ENCODE measurements at regions not wholly inside any gene's neighbourhood (a gene's known extent, or its start where the extent isn't known, plus 50 kb on each side); places are given as distances from the start of the nearest gene placed in this dataset.

GRCh38 chr1:163761898-163762297, 440.1 kb downstream of the NUF2 start:
- no peak for DNase-seq

GRCh38 chr1:163766257-163766918, 444.6 kb downstream of the NUF2 start:
- no peak for DNase-seq

GRCh38 chr1:163768576-163768975, 446.8 kb downstream of the NUF2 start:
- no peak for DNase-seq

- DNase-seq: no peak
Observed at GRCh38 chr1:163770265-163770664, 448.5 kb downstream of the NUF2 start.

- no peak for DNase-seq
Observed at GRCh38 chr1:163771637-163772036, 449.9 kb downstream of the NUF2 start.

GRCh38 chr1:163772246-163772645, 450.5 kb downstream of the NUF2 start:
- DNase-seq: no peak

- no peak for DNase-seq
Observed at GRCh38 chr1:163773396-163773795, 451.6 kb downstream of the NUF2 start.

- DNase-seq: no peak
Observed at GRCh38 chr1:163774401-163774945, 452.7 kb downstream of the NUF2 start.

GRCh38 chr1:163774978-163775620, 453.3 kb downstream of the NUF2 start:
- DNase-seq: no peak

GRCh38 chr1:163777205-163777604, 455.5 kb downstream of the NUF2 start:
- no peak for DNase-seq

- no peak for DNase-seq
Observed at GRCh38 chr1:163781146-163781545, 459.4 kb downstream of the NUF2 start.

- DNase-seq: no peak
Observed at GRCh38 chr1:163785868-163786405, 464.2 kb downstream of the NUF2 start.

GRCh38 chr1:163789911-163790310, 468.2 kb downstream of the NUF2 start:
- DNase-seq: peak; percentile 7

- no peak for DNase-seq
Observed at GRCh38 chr1:163794551-163794950, 472.8 kb downstream of the NUF2 start.

GRCh38 chr1:163796394-163796821, 474.7 kb downstream of the NUF2 start:
- DNase-seq: peak; percentile 66

- DNase-seq: no peak
Observed at GRCh38 chr1:163797816-163798215, 476.1 kb downstream of the NUF2 start.

GRCh38 chr1:163799190-163799805, 477.5 kb downstream of the NUF2 start:
- DNase-seq: peak; percentile 62

- DNase-seq: no peak
Observed at GRCh38 chr1:163807331-163808049, 485.7 kb downstream of the NUF2 start.

- no peak for DNase-seq
Observed at GRCh38 chr1:163813251-163813650, 491.5 kb downstream of the NUF2 start.

- no peak for DNase-seq
Observed at GRCh38 chr1:163820226-163820625, 498.5 kb downstream of the NUF2 start.

GRCh38 chr1:163820766-163821165, 499.0 kb downstream of the NUF2 start:
- peak; percentile 14 for DNase-seq

- DNase-seq: no peak
Observed at GRCh38 chr1:163821679-163822078, 499.9 kb downstream of the NUF2 start.

GRCh38 chr1:163823017-163823416, 501.3 kb downstream of the NUF2 start:
- DNase-seq: no peak
